ENCODE measurements at regions not wholly inside any gene's neighbourhood (a gene's known extent, or its start where the extent isn't known, plus 50 kb on each side); places are given as distances from the start of the nearest gene placed in this dataset.

GRCh38 chr2:84249140-84249539, 209.9 kb downstream of the SUCLG1 start:
- TF ChIP-seq EZH2phosphoT487 (IDR thresholded peaks at IDR 0.05; ENCODE audit: borderline replicate concordance, low read length), result no peak
- TF ChIP-seq EZH2 (IDR thresholded peaks at IDR 0.05; ENCODE audit: low read length, unreplicated experiment), result no peak
- TF ChIP-seq CTCF (conservative IDR thresholded peaks at IDR 0.05; ENCODE audit: low read depth, low read length), result no peak
